DMS153 treated with DMSO at 0.1 percent for 48 hours (cell line): ENCODE measurements at regions not wholly inside any gene's neighbourhood (a gene's known extent, or its start where the extent isn't known, plus 50 kb on each side); places are given as distances from the start of the nearest gene placed in this dataset.
"Not testable (repeated sequence)": the region's sequence is repeated elsewhere in the genome, so short reads cannot be mapped to it uniquely, and the experiment has no call there.

Experiments
- DNase-seq: peaks from one replicate; lab custom pipeline; 2025; ENCODE audit not compliant: unreplicated experiment; lab: John Stamatoyannopoulos, UW

- DNase-seq = no peak
These were observed 224.0 kb downstream of the KTN1 start for GRCh38 chr14:55803873-55804553.

GRCh38 chr14:55805250-55805649 lies 225.2 kb downstream of the KTN1 start:
- no peak for DNase-seq

- DNase-seq = peak; percentile 91
These were observed 227.3 kb downstream of the KTN1 start for GRCh38 chr14:55807053-55807880.

- DNase-seq = no peak
These were observed 227.9 kb downstream of the KTN1 start for GRCh38 chr14:55807881-55808379.

GRCh38 chr14:55813630-55814029 lies 233.6 kb downstream of the KTN1 start:
- no peak for DNase-seq

GRCh38 chr14:55814064-55814463 lies 234.1 kb downstream of the KTN1 start:
- DNase-seq = no peak

GRCh38 chr14:55814873-55815272 lies 234.9 kb downstream of the KTN1 start:
- no peak for DNase-seq

GRCh38 chr14:55816225-55816624 lies 236.2 kb downstream of the KTN1 start:
- DNase-seq = no peak

GRCh38 chr14:55819610-55820304 lies 239.8 kb downstream of the KTN1 start:
- no peak for DNase-seq

- DNase-seq = no peak
These were observed 242.9 kb downstream of the KTN1 start for GRCh38 chr14:55822906-55823305.

- no peak for DNase-seq
These were observed 252.3 kb downstream of the KTN1 start for GRCh38 chr14:55832122-55832911.

GRCh38 chr14:55832974-55833373 lies 253.0 kb downstream of the KTN1 start:
- DNase-seq = no peak

GRCh38 chr14:55834390-55834789 lies 254.4 kb downstream of the KTN1 start:
- DNase-seq = no peak

GRCh38 chr14:55835985-55836384 lies 256.0 kb downstream of the KTN1 start:
- DNase-seq = no peak

GRCh38 chr14:55837467-55837866 lies 257.5 kb downstream of the KTN1 start:
- DNase-seq = no peak

- no peak for DNase-seq
These were observed 258.6 kb downstream of the KTN1 start for GRCh38 chr14:55838529-55839052.

GRCh38 chr14:55839301-55839947 lies 259.4 kb downstream of the KTN1 start:
- DNase-seq = not testable (repeated sequence)

- DNase-seq = no peak
These were observed 260.8 kb downstream of the KTN1 start for GRCh38 chr14:55840821-55841220.

GRCh38 chr14:55841625-55842024 lies 261.6 kb downstream of the KTN1 start:
- no peak for DNase-seq
